ENCODE measurements at regions not wholly inside any gene's neighbourhood (a gene's known extent, or its start where the extent isn't known, plus 50 kb on each side); places are given as distances from the start of the nearest gene placed in this dataset.

GRCh38 chr1:234864116-234864515 lies 254.1 kb upstream of the IRF2BP2 start:
- DNase-seq (ENCODE audit: low read depth): no peak
- H3K4me3 ChIP-seq (ENCODE audit: low read depth, low read length): no peak overlapping the region
- TF ChIP-seq, protein P1, sequence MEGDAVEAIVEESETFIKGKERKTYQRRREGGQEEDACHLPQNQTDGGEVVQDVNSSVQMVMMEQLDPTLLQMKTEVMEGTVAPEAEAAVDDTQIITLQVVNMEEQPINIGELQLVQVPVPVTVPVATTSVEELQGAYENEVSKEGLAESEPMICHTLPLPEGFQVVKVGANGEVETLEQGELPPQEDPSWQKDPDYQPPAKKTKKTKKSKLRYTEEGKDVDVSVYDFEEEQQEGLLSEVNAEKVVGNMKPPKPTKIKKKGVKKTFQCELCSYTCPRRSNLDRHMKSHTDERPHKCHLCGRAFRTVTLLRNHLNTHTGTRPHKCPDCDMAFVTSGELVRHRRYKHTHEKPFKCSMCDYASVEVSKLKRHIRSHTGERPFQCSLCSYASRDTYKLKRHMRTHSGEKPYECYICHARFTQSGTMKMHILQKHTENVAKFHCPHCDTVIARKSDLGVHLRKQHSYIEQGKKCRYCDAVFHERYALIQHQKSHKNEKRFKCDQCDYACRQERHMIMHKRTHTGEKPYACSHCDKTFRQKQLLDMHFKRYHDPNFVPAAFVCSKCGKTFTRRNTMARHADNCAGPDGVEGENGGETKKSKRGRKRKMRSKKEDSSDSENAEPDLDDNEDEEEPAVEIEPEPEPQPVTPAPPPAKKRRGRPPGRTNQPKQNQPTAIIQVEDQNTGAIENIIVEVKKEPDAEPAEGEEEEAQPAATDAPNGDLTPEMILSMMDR (IDR thresholded peaks at IDR 0.05; ENCODE audit: low read depth, low read length, missing control alignments): no peak

- TF ChIP-seq, protein P1 (IDR thresholded peaks at IDR 0.05; ENCODE audit: low read depth, low read length, missing control alignments): no peak
Observed at GRCh38 chr1:234863551-234863971, 253.6 kb upstream of the IRF2BP2 start.

GRCh38 chr1:234862944-234863515 lies 253.1 kb upstream of the IRF2BP2 start:
- no peak for DNase-seq (ENCODE audit: low read depth)
- TF ChIP-seq, protein P1 (IDR thresholded peaks at IDR 0.05; ENCODE audit: low read depth, low read length, missing control alignments): no peak
- H3K4me3 ChIP-seq (ENCODE audit: low read depth, low read length): no peak overlapping the region

More at GRCh38 chr1:234863551-234863971, 253.6 kb upstream of the IRF2BP2 start:
- DNase-seq (ENCODE audit: low read depth): no peak
- H3K4me3 ChIP-seq (ENCODE audit: low read depth, low read length): no peak overlapping the region

DNA sequence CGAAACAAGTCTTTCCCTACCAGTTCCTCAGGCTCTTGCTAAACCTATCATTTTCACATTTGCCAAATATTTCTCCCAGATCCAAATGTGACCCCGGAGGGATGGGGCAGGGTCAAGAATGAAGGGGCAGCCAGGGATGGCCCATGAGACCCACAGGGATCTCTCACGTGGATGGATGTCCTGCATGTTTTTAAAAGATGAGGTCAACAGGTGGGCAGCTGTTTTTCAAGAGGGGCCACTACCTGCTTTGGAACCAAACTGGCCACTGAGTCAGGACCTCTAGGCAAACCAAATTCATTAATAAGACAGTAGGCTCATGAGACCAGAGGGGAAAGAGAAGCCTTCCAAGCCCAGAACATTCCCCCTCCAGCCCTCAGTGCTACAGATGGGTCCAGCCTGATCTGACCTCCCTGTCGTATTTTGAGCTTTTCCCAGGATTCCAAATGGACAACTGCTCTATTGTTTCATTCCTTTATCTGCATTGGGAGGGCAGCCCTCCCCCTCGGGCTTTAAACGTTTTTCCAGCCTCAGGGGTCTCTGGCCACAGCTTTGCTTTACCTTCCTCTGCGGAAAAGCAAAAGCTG lies 252.5 kb upstream of the IRF2BP2 start:
- TF ChIP-seq, protein P1 (IDR thresholded peaks at IDR 0.05; ENCODE audit: low read depth, low read length, missing control alignments): no peak
- no peak for DNase-seq (ENCODE audit: low read depth)
- H3K4me3 ChIP-seq (ENCODE audit: low read depth, low read length): no peak overlapping the region

- TF ChIP-seq, protein P1 (IDR thresholded peaks at IDR 0.05; ENCODE audit: low read depth, low read length, missing control alignments): no peak
- no peak overlapping the region for H3K4me3 ChIP-seq (ENCODE audit: low read depth, low read length)
- DNase-seq (ENCODE audit: low read depth): no peak
Observed at GRCh38 chr1:234861761-234862160, 251.8 kb upstream of the IRF2BP2 start.

DNA sequence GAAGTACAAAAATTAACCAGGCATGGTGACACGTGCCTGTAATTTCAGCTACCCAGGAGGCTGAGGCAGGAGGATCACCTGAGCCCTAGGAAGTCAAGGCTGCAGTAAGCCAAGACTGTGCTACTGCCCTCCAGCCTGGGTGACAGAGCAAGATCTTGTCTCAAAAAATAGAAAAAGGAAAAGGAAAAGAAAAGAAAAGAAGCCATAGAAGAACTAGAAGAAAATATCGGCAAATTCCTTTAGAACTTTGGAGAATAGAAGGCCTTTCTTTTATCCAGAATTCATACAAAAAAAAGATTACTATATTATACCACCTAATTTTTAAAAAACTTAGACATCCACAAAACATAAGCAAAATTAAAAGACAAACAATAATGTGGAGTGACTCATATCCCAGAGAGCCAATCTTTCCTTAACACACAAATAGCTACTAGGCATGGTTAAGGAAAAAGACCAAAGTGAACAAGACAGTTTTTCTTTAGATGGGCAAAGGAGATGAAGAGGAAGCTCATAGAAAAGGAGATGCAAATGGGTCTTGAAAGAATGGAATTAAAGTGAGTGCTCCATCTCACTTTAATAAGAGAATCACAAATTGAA lies 251.1 kb upstream of the IRF2BP2 start:
- no peak for DNase-seq (ENCODE audit: low read depth)
- no peak overlapping the region for H3K4me3 ChIP-seq (ENCODE audit: low read depth, low read length)
- TF ChIP-seq, protein P1 (IDR thresholded peaks at IDR 0.05; ENCODE audit: low read depth, low read length, missing control alignments): no peak

Data from GM12864 (cell line).